Heart left ventricle (tissue), 13 donors: ENCODE measurements at regions not wholly inside any gene's neighbourhood (a gene's known extent, or its start where the extent isn't known, plus 50 kb on each side); places are given as distances from the start of the nearest gene placed in this dataset.

ENCODE experiments used
- POLR2A ChIP-seq, 2 donors: fragments of 450-650 bp; IDR thresholded peaks; one replicate each; pipeline ENCODE4 v1.6.1; 2017; ENCODE audit warnings: antibody characterized with exemption in 2 of 2, mild to moderate bottlenecking in 2 of 2, moderate library complexity in 2 of 2
- TF ChIP-seq, protein P1 (sequence below), 12 donors: fragments of 200-600 bp; sonication (generic) in 4 of 12; IDR thresholded peaks; one replicate each; pipeline versions ENCODE4 v1.5.0 to v1.8.0; 2018 to 2022; ENCODE audit warnings: antibody characterized with exemption in 12 of 12, mild to moderate bottlenecking in 5 of 12
- donor health status: ischemic (EF 13 %, LVEDD 7.1; RV severe dilation, severe dysfunction).
- donor health status: DM: no; HTN: yes; CAD: no.
- donor health status: DM: no; HTN: no; CAD: no.
- donor health status: ischemic (EF 25% LVEDD 6.9; RV normal size, moderate dysfunction).
- donor health status: ischemic (EF 25% LVEDD 5.7; RV mildly dilated, moderate dysfunction).
- donor health status: ischemic (EF 35%, LVEDD 5.7; RV mildly dilated, moderate dysfunction).
- donor health status: nonischemic (EF 11% LVEDD 7.7; RV severe dilation, severe dysfunction).
- donor health status: DM: yes; HTN: yes; CAD: no.
- donor health status: PGD.
- donor health status: ischemic (EF 29% LVEDD 5.4; RV normal size, mild dysfunction).
- donor health status: nonischemic (EF 23%, LVEDD 6.1; RV moderate dilation, normal function).

GRCh38 chrX:8403988-8404387 is 60.6 kb upstream of the VCX3B start:
- TF ChIP-seq, protein P1, sequence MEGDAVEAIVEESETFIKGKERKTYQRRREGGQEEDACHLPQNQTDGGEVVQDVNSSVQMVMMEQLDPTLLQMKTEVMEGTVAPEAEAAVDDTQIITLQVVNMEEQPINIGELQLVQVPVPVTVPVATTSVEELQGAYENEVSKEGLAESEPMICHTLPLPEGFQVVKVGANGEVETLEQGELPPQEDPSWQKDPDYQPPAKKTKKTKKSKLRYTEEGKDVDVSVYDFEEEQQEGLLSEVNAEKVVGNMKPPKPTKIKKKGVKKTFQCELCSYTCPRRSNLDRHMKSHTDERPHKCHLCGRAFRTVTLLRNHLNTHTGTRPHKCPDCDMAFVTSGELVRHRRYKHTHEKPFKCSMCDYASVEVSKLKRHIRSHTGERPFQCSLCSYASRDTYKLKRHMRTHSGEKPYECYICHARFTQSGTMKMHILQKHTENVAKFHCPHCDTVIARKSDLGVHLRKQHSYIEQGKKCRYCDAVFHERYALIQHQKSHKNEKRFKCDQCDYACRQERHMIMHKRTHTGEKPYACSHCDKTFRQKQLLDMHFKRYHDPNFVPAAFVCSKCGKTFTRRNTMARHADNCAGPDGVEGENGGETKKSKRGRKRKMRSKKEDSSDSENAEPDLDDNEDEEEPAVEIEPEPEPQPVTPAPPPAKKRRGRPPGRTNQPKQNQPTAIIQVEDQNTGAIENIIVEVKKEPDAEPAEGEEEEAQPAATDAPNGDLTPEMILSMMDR (IDR thresholded peaks at IDR 0.05) = no peak
- no peak for TF ChIP-seq POLR2A (IDR thresholded peaks at IDR 0.05)
